Osteocyte (in vitro differentiated cells): ENCODE measurements at regions not wholly inside any gene's neighbourhood (a gene's known extent, or its start where the extent isn't known, plus 50 kb on each side); places are given as distances from the start of the nearest gene placed in this dataset.

Source experiments
- DNase-seq: peaks from one replicate; pipeline ENCODE4 v3.0.0; 2021; ENCODE audit warnings: mixed read lengths; ENCODE audit not compliant: unreplicated experiment; ENCODE audit errors: extremely low spot score
- H3K27ac Mint-ChIP-seq: one replicate; pipeline ENCODE4 v1.8.0; 2021; ENCODE audit warnings: mild to moderate bottlenecking, mixed read lengths; ENCODE audit not compliant: unreplicated experiment
- H3K27me3 Mint-ChIP-seq: one replicate; pipeline ENCODE4 v1.8.0; 2021; ENCODE audit warnings: mixed read lengths; ENCODE audit not compliant: unreplicated experiment
- H3K36me3 Mint-ChIP-seq: one replicate; pipeline ENCODE4 v1.8.0; 2021; ENCODE audit warnings: mixed read lengths; ENCODE audit not compliant: unreplicated experiment
- H3K4me1 Mint-ChIP-seq: one replicate; pipeline ENCODE4 v1.8.0; 2021; ENCODE audit warnings: mixed read lengths; ENCODE audit not compliant: unreplicated experiment
- H3K4me3 Mint-ChIP-seq: one replicate; pipeline ENCODE4 v1.8.0; 2021; ENCODE audit warnings: mild to moderate bottlenecking, moderate library complexity, mixed read lengths; ENCODE audit not compliant: unreplicated experiment
- H3K9me3 Mint-ChIP-seq: one replicate; pipeline ENCODE4 v1.8.0; 2021; ENCODE audit warnings: mixed read lengths; ENCODE audit not compliant: unreplicated experiment
- TF ChIP-seq, protein P1 (sequence below): fragments of 200-600 bp; sonication (generic); IDR thresholded peaks from 2 replicates; pipeline ENCODE4 v1.5.0; 2021; ENCODE audit warnings: antibody characterized with exemption, mild to moderate bottlenecking, moderate library complexity

DNA sequence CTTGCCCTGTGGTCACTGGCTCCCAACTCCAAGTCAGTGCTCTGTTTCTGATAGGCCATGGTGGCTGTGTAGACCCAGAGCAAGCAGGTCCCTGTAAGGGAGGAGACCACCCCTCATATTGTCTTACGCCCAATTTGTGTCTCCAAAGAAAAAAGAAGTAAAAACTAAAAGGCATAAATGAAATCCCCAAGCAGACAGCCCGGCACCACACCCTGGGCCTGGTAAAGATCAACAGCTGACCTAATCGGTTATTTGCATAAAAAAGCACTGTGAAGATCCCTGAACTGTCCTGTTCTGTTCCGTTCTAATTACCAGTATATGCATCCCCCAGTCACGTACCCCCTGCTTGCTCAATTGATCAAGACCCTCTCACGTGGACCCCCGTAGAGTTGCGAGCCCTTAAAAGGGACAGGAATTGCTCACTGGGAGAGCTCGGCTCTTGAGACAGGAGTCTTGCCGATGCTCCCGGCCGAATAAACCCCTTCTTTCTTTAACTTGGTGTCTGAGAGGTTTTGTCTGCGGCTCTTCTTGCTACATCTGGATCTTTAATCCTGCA, 364.1 kb upstream of the HS6ST1 start:
- Mint-ChIP-seq H3K36me3 (no peaks in the 10 kb centered on the region), H3K4me3 (no peak overlapping the region), H3K27ac (no peak overlapping the region), H3K4me1 (no peaks in the 10 kb centered on the region), H3K9me3 (no peaks in the 10 kb centered on the region), H3K27me3 (peaks cover 15% of the 10 kb centered on the region)
- TF ChIP-seq, protein P1, sequence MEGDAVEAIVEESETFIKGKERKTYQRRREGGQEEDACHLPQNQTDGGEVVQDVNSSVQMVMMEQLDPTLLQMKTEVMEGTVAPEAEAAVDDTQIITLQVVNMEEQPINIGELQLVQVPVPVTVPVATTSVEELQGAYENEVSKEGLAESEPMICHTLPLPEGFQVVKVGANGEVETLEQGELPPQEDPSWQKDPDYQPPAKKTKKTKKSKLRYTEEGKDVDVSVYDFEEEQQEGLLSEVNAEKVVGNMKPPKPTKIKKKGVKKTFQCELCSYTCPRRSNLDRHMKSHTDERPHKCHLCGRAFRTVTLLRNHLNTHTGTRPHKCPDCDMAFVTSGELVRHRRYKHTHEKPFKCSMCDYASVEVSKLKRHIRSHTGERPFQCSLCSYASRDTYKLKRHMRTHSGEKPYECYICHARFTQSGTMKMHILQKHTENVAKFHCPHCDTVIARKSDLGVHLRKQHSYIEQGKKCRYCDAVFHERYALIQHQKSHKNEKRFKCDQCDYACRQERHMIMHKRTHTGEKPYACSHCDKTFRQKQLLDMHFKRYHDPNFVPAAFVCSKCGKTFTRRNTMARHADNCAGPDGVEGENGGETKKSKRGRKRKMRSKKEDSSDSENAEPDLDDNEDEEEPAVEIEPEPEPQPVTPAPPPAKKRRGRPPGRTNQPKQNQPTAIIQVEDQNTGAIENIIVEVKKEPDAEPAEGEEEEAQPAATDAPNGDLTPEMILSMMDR = no peak
- no peak for DNase-seq

DNA sequence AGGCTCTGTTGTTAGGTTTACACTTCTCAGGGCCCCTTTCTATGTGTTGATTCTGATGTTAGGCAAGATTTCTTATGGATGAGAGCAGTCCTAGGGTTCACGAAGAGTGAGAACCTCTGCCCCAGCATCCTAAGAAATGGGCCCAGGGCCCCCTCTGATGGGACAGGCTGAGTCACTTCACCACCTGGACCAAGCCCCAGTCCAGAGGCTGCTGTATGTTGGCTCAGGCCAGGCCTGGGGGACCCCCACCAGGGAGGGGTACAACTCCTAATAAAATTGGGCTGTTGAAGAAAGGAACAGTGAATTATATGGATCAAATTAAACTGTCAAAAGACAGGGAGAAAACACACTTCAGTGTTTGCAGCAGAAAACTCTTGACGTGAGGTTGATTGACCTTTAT, 365.9 kb upstream of the HS6ST1 start:
- no peaks in the 10 kb centered on the region for H3K4me1 Mint-ChIP-seq
- peak; percentile 69 for DNase-seq
- H3K27me3 Mint-ChIP-seq = peaks cover 8% of the 10 kb centered on the region
- no peaks in the 10 kb centered on the region for H3K9me3 Mint-ChIP-seq
- H3K27ac Mint-ChIP-seq = no peak overlapping the region
- H3K36me3 Mint-ChIP-seq = no peaks in the 10 kb centered on the region
- TF ChIP-seq, protein P1 = no peak
- H3K4me3 Mint-ChIP-seq = no peak overlapping the region

DNA sequence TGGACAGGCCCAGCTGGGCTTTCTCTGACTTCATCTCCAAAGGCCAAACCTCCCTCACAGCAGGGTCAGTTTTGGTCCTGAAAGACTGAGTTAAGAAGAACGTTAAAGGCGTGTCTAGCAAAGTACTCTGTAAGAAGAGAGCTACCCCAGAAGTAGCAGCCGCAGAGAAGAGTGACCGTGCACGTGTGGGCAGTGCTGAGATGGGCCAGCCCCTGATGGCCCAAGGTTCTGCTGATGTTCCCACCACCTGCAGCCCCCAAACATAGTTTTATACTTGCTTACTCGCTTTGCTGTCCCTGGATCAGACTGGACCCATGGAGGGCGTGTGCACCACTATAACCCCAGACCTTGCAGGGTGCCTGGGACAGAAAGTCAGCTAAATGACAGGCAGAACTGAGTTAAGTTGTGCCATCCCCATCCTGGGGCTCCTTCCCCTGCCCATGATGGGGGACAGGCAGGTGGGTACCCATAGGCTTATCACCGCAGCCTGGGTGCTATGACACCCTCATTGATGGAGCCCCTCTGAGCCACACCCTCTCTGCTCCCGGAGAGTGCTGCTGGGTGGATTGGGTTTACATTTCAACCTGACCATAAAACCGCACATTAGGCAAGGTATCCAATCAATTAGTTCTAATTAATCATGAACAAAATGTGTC, 367.3 kb upstream of the HS6ST1 start:
- Mint-ChIP-seq H3K27me3 (peaks cover 3% of the 10 kb centered on the region), H3K4me3 (no peak overlapping the region), H3K4me1 (no peaks in the 10 kb centered on the region), H3K9me3 (no peaks in the 10 kb centered on the region), H3K27ac (no peak overlapping the region), H3K36me3 (no peaks in the 10 kb centered on the region)
- peak; percentile 53 for DNase-seq
- TF ChIP-seq, protein P1 = no peak

DNA sequence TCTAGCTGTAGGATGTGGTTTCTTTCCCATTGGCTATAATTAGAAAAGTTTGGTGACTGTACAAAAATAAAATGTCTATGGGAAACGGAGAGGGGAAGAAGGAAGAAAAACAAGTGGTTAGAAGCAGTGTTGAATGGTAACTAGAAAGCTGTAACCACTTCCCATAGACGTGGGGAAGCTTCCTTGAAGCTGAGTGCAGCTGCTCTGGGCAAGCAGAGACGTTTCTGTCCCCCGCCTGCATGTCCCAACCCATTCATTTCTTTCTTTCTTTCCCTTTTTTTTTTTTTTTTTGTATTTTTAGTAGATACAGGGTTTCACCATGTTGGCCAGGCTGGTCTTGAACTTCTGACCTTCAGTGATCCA, 367.8 kb upstream of the HS6ST1 start:
- DNase-seq = no peak

DNA sequence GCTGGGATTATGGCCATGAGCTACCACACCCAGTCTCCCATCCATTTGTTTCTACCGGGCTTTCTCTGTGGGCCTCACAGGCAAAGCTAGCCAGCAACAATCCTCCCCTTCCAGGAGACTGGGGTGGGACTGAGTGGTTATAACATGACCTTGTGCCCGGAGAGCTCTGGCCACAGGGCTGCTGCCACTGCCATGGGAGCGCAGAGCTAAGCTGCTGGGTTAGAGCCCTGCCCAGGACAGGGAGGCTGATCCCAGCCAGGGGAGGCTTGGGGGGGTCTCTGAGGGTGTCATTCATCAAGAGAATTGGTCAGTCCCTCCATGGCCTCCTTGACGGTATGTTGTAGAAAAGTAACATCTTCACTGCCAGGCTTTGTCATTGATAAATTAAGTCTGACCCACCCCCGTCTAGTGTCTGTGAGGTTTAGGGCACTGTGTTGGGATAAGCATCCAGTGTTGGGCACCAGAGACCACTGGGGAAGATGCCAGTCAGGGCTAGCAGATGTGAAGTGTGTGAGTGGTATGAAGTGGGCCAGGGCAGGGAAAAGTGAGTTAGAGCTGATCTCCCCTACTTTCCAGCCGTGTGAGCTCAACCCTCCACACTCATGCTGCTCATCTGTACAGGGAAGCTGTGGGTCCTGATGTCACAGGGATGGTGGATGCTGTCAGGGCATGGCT, 368.4 kb upstream of the HS6ST1 start:
- TF ChIP-seq, protein P1 = no peak
- Mint-ChIP-seq H3K9me3 (no peaks in the 10 kb centered on the region), H3K36me3 (no peaks in the 10 kb centered on the region), H3K4me1 (no peaks in the 10 kb centered on the region), H3K27me3 (peaks cover 6% of the 10 kb centered on the region), H3K4me3 (no peak overlapping the region), H3K27ac (no peak overlapping the region)
- peak; percentile 67 for DNase-seq

More for the DNA sequence above, 367.8 kb upstream of the HS6ST1 start:
- no peaks in the 10 kb centered on the region for H3K36me3 Mint-ChIP-seq
- H3K27me3 Mint-ChIP-seq = peaks cover 3% of the 10 kb centered on the region
- TF ChIP-seq, protein P1 = no peak
- no peaks in the 10 kb centered on the region for H3K9me3 Mint-ChIP-seq
- no peak overlapping the region for H3K4me3 Mint-ChIP-seq
- H3K4me1 Mint-ChIP-seq = no peaks in the 10 kb centered on the region
- H3K27ac Mint-ChIP-seq = no peak overlapping the region
